ENCODE measurements at regions not wholly inside any gene's neighbourhood (a gene's known extent, or its start where the extent isn't known, plus 50 kb on each side); places are given as distances from the start of the nearest gene placed in this dataset.

- DNase-seq (ENCODE audit: low read depth) = no peak
- H3K4me3 ChIP-seq (ENCODE audit: low read depth, low read length) = no peak overlapping the region
- TF ChIP-seq CTCF (IDR thresholded peaks at IDR 0.05; ENCODE audit: insufficient read depth, low read length) = no peak
Observed at GRCh38 chr1:195434566-195435203, 1173.6 kb downstream of the KCNT2 start.

- H3K4me3 ChIP-seq (ENCODE audit: low read depth, low read length) = no peak overlapping the region
- no peak for DNase-seq (ENCODE audit: low read depth)
- TF ChIP-seq CTCF (IDR thresholded peaks at IDR 0.05; ENCODE audit: insufficient read depth, low read length) = no peak
Observed at GRCh38 chr1:195430826-195431225, 1177.4 kb downstream of the KCNT2 start.

GRCh38 chr1:195428927-195429326 lies 1179.3 kb downstream of the KCNT2 start:
- no peak for DNase-seq (ENCODE audit: low read depth)
- no peak overlapping the region for H3K4me3 ChIP-seq (ENCODE audit: low read depth, low read length)
- no peak for TF ChIP-seq CTCF (IDR thresholded peaks at IDR 0.05; ENCODE audit: insufficient read depth, low read length)

- no peak overlapping the region for H3K4me3 ChIP-seq (ENCODE audit: low read depth, low read length)
- TF ChIP-seq CTCF (IDR thresholded peaks at IDR 0.05; ENCODE audit: insufficient read depth, low read length) = no peak
- DNase-seq (ENCODE audit: low read depth) = no peak
Observed at GRCh38 chr1:195415584-195415983, 1192.7 kb downstream of the KCNT2 start.

- no peak for TF ChIP-seq CTCF (IDR thresholded peaks at IDR 0.05; ENCODE audit: insufficient read depth, low read length)
- DNase-seq (ENCODE audit: low read depth) = no peak
- H3K4me3 ChIP-seq (ENCODE audit: low read depth, low read length) = no peak overlapping the region
Observed at GRCh38 chr1:195394567-195394966, 1213.7 kb downstream of the KCNT2 start.

- no peak for TF ChIP-seq CTCF (IDR thresholded peaks at IDR 0.05; ENCODE audit: insufficient read depth, low read length)
- H3K4me3 ChIP-seq (ENCODE audit: low read depth, low read length) = no peak overlapping the region
- no peak for DNase-seq (ENCODE audit: low read depth)
Observed at GRCh38 chr1:195376190-195376589, 1232.0 kb downstream of the KCNT2 start.

- DNase-seq (ENCODE audit: low read depth) = no peak
- TF ChIP-seq CTCF (IDR thresholded peaks at IDR 0.05; ENCODE audit: insufficient read depth, low read length) = no peak
- H3K4me3 ChIP-seq (ENCODE audit: low read depth, low read length) = no peak overlapping the region
Observed at GRCh38 chr1:195373856-195374255, 1234.4 kb downstream of the KCNT2 start.
